Glomerular endothelial cell (primary cell): ENCODE measurements at regions not wholly inside any gene's neighbourhood (a gene's known extent, or its start where the extent isn't known, plus 50 kb on each side); places are given as distances from the start of the nearest gene placed in this dataset.

Source experiments
- DNase-seq: peaks from one replicate; pipeline ENCODE4 v3.0.0-alpha.2; 2011; ENCODE audit warnings: low read depth, low spot score; ENCODE audit errors: extremely low read depth

DNA sequence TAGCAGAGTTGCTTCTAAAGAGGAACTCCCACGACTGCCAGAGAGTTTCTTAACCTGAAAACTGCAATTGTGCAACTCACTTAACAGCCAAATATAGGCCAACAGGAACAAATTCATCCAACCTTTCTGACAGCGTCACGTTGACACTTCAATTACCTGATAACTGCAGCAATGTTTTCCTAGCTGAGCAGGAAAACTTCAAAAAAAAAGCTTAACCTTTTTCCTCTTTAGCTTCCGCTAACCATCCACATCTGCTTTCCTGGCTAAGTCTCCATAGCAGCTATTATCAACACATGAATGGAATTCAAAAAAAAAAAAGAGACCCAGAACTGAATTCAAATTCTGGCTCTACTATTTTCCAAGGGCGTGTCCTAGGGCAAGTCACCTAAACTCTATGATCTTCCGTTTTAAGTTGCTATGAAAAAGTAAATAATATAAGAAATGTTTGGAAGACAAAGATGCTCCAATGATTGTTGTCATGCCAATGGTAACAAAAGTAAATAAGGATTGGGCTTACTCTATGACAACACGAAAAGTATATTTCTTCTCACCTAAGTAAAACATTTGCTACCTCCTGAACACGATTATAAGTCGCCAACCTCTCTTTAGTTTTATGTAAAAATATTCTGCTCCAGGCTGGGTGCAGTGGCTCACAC, 524.6 kb upstream of the JARID2 start:
- no peak for DNase-seq

DNA sequence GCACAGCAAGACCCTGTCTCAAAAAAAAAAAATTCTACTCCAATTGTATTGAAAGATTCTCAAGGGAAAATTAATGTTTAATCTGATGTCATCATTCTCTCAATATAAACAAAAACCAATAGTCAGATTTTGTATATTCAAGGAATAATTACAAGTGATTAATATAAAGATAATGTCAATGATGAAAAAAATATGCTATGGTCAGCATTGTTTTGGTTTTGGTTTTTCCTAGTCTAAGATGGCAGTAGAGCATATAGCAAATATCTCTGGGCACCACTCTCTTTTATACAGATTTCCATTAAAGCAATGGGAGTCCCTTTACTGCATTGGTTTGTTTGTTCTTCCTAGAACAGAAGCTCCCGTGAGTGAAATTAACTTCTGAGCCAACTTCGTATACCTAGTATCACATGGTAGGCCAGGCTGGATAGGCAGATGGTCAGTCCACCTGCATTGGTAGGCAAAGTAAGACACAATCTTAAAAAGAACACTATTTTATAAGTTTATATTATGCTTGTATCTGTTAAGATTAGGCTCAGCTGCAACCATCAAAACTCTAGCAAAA, 523.8 kb upstream of the JARID2 start:
- DNase-seq, result no peak

DNA sequence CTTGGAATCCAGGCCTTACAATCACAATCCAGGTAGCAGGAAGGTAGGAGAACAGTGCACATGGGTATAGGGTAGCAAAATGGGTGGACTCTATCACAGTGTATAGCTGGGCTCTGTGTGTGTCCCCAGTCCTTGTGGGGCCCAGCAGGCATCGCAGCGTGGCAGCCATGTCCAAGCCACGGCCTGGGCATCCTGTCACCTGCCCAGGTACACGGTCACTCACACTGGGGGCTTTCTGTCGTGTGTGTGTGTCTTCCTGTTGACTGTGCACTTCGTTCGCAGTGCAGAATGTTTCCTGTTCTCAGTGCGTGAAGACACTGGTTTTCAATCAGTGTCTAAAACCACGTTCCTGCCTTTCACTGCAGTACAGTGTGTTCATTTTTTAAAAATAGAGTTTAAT, 523.2 kb upstream of the JARID2 start:
- no peak for DNase-seq

DNA sequence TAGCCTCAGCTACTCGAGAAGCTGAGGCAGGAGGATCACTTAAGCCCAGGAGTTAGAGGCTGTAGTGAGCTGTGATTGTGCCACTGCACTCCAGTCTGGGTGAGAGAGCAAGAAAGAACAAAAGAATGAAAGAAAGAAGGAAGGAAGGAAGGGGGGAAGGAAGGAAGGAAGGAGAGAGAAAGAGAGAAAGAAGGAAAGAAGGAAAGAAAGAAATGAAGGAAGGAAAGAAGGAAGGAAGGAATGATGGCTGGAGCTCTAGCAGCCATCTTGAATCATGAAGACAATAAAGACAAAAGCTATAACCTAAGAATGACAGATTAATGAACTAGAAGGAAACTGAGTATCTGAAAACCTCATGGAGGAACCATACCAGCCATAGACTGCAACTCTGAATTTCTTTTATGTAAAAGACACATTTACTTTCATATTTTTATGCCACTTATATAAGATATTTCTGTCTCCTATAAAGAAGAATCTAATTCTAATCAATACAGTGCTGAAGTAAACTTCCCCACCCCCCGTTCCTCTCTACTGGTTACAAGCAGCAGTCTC, 522.3 kb upstream of the JARID2 start:
- DNase-seq, result no peak

DNA sequence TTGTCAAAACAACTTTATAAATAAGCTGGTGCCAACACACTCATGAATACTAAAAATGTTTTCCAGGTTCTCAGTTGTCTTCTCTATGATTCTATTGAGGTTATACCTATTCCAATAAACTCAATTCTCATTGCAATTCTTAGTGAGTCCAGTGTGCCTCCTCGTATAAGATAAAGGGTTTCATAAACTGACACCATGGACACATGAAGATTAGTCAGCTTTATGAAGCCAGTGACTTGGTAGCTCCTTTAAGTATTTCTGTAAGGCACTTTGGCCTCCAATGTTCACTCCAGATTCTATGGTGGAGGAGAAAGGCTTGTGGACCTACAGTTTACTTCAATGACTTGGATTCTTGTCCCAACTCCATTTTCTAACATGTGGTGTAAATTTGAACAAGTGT, 521.3 kb upstream of the JARID2 start:
- no peak for DNase-seq

DNA sequence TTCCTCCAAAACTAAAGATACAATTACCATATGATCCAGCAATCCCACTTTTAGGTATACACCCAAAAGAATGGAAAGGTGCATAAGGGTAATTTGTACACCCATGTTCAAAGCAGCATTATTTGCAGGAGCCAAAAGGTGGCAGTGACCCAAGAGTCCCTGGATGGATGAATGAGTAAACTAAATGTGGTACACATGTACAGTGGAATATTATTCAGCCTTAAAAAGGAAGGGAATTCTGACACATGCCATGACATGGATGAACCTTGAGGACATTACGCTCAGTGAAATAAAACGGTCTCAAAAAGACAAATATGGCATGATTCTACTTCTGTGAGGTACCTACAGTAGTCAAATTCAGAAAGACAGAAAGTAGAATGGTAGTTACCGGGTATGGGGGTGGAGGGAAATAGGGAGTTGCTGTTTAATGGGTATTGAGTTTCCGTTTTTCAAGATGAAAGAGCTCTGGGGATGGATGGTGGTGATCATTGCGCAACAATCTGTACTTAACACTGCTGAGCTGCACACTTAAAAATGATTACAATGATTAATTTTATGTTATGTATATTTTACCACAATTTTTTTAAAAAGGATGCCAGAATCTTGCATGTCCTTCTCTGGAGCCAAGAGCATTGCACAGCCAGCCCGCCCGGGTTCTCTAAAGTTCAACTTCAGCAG, 518.9 kb upstream of the JARID2 start:
- DNase-seq, result no peak

DNA sequence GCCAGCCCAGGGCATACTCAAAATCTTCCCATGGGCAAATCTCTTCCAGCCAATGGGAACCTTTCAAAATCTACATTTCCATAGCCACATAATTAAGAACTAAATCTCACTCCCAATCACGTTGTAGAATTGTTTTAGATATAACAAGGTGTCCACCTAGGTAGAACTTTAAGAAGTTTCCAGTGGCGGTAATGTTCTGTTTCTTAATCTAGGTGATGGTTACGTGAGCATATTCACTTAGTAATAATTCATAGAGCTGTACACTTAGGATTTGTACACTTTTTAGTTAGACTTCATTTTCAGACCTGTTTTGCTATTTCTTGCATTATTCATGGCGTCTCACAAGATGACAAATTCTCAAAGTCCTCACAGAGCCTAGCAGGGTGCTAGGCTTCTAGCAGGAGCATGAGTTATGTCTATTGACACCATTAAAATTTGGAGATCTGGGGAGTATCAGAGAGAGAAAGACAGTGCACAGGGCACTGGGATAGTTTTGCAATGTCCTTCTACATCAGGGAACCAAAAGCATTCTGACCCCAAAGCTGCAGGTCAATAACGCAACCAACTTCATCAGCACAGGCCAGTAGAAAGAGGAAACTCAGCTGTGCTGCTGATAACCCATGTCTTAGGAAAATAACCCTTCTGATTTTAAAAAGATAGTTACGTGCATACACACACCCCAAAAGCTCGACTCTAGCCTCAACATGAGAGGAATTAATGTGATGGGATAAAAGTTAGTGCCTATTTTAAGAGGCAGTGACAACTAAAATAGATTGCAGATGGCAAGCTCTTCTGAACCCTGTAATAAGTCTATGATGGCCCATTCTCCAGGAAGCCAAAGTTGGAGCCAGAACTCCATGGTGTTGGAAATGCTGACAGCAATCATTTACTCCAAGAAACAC, 518.1 kb upstream of the JARID2 start:
- no peak for DNase-seq

DNA sequence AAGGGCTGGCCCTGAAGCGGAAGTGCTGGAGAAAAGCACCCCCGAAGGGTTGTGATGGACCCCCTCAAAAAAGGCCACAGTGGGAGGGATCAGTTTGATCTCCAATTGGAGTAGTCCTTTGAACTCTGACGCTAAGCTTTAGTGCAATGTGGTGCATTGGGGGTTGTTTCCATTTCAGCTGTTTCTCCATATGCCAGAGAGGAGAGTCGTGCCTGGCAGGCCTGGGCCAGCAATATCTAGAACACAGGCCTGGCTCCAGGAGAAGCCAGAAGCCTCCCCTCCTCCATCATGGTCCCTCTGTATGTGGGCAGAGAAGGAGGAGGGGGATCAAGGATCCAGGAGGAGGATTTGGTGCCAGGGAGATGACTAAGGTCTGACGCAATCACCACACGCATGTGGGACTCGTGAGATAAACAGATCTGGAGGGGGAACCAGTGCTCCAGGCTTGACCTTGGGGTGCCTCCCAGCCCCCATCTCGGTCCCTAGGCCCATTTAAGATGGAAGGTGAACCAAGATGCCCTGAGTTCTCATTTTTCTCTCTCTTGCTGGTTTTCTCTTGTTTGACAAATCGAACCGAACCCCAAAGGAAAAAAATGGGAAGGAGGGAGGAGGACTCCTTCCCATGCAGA, 517.4 kb upstream of the JARID2 start:
- no peak for DNase-seq

DNA sequence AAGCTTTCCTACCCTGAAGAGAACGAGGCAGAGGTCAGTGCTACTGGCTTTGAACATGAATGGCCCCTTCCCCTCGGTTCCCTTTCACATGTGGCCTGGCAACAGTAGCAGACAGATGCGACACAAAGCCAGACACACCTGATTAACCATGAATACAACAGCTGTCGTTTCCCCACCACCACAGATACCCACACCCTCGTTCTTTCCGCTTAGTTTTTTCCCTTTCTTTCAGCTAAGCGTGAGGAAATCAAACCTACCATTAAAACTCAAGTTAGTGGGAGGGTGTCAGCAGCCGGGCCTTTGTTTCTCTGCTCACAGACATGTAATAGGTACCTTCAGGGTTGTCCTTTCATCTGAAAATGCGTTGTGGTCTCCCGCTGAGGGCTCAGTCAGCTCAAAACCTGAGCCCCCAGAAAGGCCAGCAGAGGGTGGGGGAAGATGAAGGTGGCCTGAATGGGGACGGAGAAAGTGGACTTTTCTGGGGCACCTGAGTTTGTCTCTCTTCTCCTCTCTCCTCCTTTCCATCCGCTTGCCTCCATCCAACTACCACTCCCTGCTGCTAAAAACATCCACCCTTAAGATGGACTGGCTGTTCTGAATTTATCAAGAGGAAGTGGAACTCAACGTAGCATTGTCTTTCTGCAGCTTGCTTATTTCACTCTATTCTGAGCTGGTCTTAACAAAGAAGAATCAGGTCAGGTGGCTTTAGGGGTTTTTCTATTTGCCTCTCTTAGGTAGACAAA, 516.6 kb upstream of the JARID2 start:
- no peak for DNase-seq

DNA sequence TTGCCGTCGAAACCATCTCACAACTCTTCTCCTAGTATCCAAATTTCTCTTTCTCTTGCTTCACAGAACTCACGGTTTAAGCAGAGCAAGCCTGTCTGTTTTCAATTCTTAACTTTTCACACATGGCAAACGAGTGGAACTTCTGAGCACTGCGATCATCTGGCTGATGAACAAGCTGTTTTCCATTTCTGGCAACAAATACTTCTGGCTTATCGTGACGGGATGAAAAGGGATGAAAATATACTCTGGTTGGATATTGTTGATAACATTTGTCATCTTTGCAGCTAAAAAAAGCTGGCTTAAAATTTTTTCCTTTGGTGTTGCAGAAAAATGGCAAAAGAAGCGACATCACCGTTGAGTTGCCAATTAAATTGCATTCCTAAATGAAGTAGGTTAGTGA, 515.2 kb upstream of the JARID2 start:
- DNase-seq, result no peak

DNA sequence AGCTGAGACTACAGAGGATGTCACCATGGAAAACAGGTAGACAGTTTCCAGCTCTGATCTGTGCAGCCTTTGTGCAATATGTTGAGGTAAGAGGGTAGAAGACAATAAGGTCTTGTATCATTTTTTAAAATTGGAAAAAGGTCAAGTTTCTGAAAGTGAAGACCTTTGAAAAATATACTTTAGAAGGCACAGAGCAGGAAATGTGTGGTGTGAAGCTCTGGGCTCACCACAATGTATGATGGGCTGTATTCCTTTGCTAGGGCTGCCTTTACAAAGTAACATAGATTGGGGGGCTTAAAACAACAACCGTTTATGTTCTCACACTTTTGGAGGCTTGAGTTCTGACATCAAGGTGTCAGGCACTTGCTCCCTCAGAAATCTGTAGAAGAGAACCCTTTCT, 514.3 kb upstream of the JARID2 start:
- DNase-seq, result no peak

DNA sequence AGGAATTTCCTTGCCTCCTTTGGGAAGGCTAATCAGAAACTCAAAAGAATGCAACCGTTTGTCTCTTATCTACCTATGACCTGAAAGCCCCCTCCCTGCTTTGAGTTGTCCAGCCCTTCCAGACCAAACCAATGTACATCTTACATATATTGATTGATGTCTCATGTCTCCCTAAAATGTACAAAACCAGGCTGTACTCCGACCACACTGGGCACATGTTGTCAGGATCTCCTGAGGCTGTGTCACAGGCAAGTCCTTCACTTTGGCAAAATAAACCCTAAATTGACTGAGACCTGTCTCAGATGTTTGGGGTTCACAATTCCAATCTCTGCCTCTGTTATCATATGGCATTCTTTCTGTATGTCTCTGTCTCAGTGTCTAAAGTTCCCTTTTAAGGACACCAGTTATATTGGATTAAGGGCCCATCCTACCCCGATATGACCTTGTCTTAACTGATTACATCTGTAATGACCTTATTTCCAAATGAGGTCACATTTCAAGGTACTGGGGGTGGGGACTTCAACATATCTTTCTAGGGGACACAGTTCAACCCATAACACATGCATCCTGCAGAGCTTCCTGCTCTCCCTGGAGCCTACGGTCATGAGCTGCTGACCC, 513.5 kb upstream of the JARID2 start:
- DNase-seq, result no peak

DNA sequence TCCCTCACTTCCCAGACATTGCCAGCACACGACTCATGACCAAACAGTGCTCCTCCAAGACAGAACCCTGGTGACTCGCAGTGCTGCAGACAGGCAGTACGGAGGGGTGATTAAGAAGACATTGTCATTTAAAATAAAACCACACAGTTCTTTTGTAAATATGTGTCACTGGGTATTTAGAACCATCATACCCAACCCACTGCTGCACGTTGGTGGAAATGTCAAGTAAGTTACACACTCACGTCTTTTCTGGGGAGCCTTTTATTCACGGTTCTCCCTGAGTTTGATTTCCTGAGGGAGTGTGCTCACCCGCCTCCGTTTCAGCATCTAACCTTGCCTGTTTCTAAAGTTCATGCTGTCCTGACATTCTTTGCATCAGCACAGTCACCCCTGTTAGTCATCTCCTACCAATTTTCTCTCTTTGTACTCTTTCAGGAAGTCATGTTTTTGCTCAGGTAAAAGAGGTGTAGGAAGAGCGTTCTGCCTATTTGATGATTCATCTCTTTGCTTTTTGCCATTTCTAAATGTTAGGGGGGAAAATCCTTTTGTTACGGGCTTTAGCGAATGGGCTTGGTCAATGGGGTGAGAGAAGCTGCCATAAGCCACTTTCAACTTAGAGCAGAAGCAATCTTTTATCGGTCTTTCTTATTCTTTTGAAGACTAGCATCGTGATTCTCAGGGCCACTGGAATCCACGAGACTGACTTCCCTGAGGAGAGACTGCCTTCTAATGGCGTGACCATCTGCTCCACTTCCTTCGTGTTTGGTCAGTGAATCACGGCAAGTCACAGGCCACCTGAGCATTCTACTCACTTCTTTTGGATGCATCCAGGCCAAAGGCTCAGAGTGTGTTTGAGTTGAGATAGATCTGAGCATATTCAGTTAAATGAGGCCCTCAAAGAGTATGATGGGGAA, 512.8 kb upstream of the JARID2 start:
- DNase-seq, result no peak

DNA sequence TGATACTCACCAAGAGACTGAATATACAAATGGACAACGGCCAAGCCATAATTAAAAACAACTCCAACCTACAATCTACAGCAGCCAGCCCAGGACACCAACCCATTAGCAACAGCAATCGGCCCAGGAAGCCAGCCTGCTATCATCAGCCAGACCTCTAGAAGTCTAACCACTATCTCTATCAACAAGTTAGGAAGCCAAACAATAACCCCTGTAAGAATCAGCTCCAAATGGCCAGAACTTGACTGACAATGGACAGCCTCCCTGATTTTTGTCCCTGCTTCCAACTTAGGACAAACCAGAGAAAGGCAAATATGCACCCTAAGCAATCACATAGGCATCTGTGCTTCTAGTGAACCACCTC, 511.8 kb upstream of the JARID2 start:
- no peak for DNase-seq

DNA sequence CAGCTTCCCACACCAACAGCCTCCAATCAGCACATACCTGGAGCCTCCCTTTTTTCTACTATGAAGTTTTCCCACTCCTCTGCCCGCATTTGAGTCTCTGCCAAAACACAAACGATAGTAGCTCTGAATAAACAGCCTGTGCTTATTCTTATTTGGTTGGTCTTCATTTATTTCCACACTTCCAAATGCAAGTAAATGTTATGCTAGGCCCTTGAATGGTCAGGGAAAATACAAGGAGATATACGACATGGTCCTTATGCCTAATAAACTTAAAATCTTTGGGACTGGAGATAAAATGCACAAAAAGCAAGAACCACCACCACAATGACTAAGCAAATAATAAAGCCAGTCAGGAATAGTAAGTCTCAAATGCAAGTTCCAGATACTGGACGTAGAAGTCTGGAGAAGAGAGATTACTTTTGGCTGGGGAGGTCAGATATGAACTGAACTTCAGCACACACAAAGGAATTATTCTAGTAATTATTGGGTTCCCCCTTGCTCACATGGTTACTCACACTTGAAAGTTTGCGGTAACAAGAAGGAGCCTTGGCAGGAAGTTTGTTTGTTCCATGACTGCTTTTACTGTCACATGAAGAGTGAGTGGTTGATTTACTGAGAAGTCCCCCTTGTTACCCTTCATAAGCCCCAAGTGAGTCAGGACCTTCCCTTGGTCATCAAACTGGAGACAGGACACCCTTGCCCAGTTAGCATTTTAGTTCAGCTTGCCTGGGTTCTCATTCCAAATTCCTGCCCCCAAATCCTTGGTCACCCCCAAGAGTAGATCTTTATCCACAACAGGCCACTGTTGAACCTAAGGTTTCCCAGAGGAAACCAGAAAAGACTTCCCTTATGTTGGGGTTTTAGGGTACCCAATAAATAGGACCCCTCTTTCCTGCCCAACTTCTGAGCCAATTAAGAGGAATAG, 511.2 kb upstream of the JARID2 start:
- DNase-seq, result no peak

DNA sequence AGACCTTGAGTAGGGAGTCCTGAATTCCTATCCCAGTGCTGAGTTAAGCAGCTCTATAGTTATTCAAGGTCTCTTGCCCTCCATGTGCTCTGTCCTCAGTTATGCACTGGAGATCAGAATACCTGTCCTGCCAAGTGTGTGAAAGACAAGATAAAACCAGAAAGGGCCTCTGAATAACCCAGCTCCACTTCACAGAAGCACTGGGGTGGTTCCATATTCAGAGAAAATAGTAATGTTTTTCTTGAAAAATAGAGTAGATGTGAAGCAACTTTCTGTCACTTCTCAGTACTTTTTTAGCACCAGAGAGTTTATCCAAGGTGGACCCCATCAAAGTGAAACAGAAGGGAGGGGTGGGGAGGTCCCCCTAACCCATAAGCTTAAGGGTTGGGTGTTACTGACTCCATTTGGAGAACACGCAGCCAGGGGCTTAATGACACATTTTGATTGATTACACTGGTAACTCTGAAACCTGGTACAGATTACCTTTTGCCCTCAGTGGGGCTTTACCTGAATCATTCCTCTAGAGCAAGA, 509.8 kb upstream of the JARID2 start:
- no peak for DNase-seq

DNA sequence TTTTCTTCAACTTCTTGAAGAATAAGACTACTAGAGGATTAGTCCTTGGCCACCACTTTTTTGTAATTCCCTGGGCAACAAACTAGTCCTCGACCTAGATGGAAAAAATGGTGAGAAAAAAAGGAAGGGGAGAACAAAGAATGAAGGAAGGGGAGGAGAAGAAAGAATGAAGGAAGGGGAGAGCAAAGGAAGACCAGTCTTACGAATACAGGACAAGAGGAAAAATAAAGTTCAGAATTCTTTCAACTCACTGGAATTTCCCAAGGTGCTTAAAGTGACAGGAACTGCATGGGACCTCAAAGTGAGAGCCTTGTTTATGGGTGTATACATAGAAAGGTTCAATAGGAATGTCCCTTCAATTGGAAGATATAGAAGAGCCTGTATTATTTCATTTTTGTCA, 509.3 kb upstream of the JARID2 start:
- no peak for DNase-seq
